HUES64 (cell line): ENCODE measurements at regions not wholly inside any gene's neighbourhood (a gene's known extent, or its start where the extent isn't known, plus 50 kb on each side); places are given as distances from the start of the nearest gene placed in this dataset.
"Not testable (repeated sequence)": the region's sequence is repeated elsewhere in the genome, so short reads cannot be mapped to it uniquely, and the experiment has no call there.

Source experiments
- H3K27ac ChIP-seq: 2 replicates; pipeline ENCODE4 v1.7.0; 2013; ENCODE audit warnings: low read depth, low read length, inconsistent platforms
- H3K27me3 ChIP-seq: 2 replicates; pipeline ENCODE4 v1.6.1; 2013; ENCODE audit warnings: mild to moderate bottlenecking, low read length; ENCODE audit not compliant: insufficient read depth
- H3K36me3 ChIP-seq: 2 replicates; pipeline ENCODE4 v1.6.1; 2013; ENCODE audit warnings: mild to moderate bottlenecking, low read length; ENCODE audit not compliant: insufficient read depth
- H3K4me1 ChIP-seq: 2 replicates; pipeline ENCODE4 v1.6.1; 2013; ENCODE audit warnings: mild to moderate bottlenecking, low read length, moderate library complexity; ENCODE audit not compliant: insufficient read depth
- H3K4me3 ChIP-seq: 2 replicates; pipeline ENCODE4 v1.5.1; 2013; ENCODE audit warnings: mild to moderate bottlenecking, low read length, moderate library complexity
- H3K9ac ChIP-seq: 2 replicates; pipeline ENCODE4 v1.6.1; 2013; ENCODE audit warnings: mild to moderate bottlenecking, low read depth, low read length
- H3K9me3 ChIP-seq: 2 replicates; pipeline ENCODE4 v1.6.1; 2013; ENCODE audit warnings: low read depth, low read length; ENCODE audit not compliant: insufficient read depth
- WGBS: fragments of 150-250, 120-280 bp; methylation state at CpG from one replicate; pipeline ENCODE4 v1.1.7; 2013; ENCODE audit warnings: missing lambda C conversion rate; 5-methylcytosine and 5-hydroxymethylcytosine counted together

DNA sequence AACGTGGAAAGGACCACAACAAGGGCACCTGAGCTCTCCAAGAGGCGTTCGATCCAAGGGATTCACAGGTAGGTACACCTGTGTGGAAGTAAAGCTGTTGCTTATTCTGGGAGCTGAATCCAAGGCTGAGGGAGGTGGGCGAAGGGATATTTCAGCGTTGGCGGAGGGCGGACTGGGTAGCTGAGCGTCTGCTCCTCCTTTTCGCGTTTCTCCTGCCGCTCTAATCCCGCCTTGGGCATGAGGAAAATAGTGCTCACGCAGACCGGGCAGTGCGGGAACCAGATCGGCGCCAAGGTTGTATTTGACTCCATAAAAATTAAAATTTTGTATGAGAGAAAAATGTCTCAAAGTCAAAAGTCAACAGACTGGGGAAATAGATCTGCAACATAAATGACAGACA lies 3966.2 kb upstream of the OR11H1 start:
- H3K36me3 ChIP-seq, H3K27ac ChIP-seq, H3K4me3 ChIP-seq, H3K27me3 ChIP-seq, H3K4me1 ChIP-seq, H3K9ac ChIP-seq: not testable (repeated sequence)
- WGBS: 81% methylated on average over 17 of the region's 17 CpGs
- peaks cover 53% of the 10 kb centered on the region for H3K9me3 ChIP-seq

DNA sequence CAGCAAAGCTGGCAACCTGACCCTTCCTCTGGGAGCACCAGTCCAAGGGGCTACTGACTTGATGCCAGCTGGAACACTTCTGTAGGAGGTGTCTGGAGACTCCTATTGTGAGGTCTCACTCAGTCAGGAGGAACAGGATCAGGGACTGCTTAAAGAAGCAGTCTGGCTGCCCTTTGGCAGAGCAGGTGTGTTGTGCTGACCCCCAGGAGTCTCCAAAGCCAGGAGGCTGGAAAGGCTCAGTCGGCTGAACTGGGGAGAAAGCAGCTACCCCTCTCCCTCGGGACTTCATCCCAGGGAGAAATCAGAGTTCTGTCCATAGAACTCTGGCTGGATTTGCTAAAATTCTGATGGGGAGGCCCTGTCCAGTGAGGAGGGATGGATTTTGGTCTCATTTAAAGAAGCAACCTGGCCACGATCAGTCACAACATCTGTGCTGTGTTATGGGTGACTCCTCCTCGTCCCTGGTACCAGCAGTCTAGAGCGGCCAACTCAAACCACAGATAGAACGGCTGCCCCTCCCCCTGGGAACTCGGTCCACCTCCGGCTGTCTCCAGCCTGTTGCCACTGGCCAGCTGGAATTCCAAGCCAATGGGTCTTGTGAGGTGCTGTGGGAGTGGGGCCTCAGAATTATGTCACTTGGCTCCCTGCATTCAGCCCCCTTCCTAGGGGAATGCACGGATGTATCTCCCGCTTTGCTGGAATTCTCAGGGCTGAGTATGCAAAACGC lies 3959.0 kb upstream of the OR11H1 start:
- not testable (repeated sequence) for H3K27ac ChIP-seq, H3K27me3 ChIP-seq, H3K4me1 ChIP-seq, H3K36me3 ChIP-seq, H3K9ac ChIP-seq, H3K4me3 ChIP-seq
- peaks cover 87% of the 10 kb centered on the region for H3K9me3 ChIP-seq
- 84% methylated on average over 11 of the region's 11 CpGs for WGBS

DNA sequence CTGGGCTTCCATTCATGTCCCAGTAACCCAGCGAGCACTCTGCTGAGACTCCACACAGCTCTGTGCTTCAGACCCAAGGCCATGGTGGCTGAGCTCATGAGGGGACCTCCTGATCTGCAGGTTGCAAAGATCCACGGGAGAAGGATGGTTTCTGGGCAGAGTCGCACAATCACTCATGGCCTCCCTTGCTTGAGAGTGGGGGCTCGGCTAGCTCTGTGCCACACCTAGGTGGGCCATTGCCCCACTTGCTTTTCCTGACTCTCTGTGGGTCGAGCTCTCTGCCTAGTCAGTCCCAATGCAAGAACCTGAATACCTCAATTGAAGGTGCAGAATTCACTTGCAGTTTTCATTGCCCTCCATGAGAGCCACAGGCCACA lies 3958.4 kb upstream of the OR11H1 start:
- not testable (repeated sequence) for H3K9ac ChIP-seq, H3K4me1 ChIP-seq, H3K36me3 ChIP-seq, H3K4me3 ChIP-seq, H3K27ac ChIP-seq, H3K27me3 ChIP-seq
- H3K9me3 ChIP-seq: peaks cover 87% of the 10 kb centered on the region
- WGBS: 72% methylated on average over 5 of the region's 5 CpGs

DNA sequence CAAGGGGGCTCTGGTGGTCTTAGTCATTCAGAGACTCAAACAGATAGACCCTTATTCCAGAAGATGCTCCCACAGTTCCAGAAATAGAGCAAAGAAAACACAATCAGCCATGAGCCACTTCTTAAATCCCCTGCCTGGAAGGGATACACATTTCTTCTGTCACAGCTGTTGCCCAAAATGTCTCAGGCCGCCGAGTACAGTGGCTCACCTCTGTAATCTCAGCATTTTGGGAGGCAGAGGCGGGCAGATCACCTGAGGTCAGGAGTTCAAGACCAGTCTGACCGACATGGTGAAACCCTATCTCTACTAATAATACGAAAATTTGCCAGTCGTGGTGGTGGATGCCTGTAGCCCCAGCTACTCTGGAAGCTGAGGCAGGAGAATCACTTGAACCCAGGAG lies 3954.8 kb upstream of the OR11H1 start:
- H3K4me1 ChIP-seq, H3K9ac ChIP-seq, H3K27me3 ChIP-seq, H3K27ac ChIP-seq, H3K36me3 ChIP-seq: not testable (repeated sequence)
- WGBS: 71% methylated on average over 6 of the region's 6 CpGs
- H3K9me3 ChIP-seq: peaks cover 89% of the 10 kb centered on the region
- H3K4me3 ChIP-seq: 0 out of 2 replicates have a peak overlapping the region, but pooled peaks have one; percentile 5

DNA sequence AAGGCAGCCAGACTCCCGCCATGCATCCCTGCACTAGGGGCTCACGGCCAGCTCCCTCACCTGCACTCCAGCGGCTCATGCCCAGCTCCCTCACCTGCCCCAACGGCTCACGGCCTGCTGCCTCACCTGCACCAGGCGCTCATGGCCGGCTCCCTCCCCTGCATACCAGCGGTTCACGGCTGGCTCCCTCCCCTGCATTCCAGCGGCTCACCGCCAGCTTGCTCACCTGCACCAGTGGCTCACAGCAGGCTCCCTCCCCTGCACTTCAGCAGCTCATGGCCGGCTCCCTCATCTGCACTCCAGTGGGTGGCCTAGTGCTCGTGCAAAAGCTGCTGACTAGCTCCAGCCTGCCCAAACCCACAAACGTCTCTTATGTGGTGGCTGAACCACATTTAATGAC lies 3953.8 kb upstream of the OR11H1 start:
- not testable (repeated sequence) for H3K4me3 ChIP-seq, H3K36me3 ChIP-seq, H3K9ac ChIP-seq, H3K27me3 ChIP-seq, H3K4me1 ChIP-seq, H3K27ac ChIP-seq
- H3K9me3 ChIP-seq: peaks cover 89% of the 10 kb centered on the region
- WGBS: 86% methylated on average over 14 of the region's 14 CpGs

DNA sequence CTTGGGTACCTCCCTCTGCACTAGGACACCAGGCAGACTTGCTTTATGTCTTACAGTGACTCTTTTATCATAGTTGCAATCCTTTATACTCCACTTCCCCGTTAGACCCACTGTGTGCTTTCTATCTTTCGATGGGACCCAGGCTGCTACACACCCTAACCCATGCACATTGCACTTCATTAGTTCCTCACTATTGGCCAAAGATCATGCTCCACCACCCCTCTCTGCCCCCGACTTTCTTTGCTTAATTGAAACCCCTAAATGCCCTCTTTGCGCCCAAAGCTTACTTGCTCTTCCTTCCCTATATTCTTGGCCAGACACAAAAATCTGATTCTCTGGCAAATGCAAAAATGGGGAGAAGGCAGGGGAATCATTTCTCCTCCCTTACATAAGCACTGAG lies 3953.3 kb upstream of the OR11H1 start:
- H3K36me3 ChIP-seq, H3K4me1 ChIP-seq, H3K4me3 ChIP-seq, H3K9ac ChIP-seq, H3K27ac ChIP-seq, H3K27me3 ChIP-seq: not testable (repeated sequence)
- 61% methylated on average over 4 of the region's 4 CpGs for WGBS
- peaks cover 89% of the 10 kb centered on the region for H3K9me3 ChIP-seq

DNA sequence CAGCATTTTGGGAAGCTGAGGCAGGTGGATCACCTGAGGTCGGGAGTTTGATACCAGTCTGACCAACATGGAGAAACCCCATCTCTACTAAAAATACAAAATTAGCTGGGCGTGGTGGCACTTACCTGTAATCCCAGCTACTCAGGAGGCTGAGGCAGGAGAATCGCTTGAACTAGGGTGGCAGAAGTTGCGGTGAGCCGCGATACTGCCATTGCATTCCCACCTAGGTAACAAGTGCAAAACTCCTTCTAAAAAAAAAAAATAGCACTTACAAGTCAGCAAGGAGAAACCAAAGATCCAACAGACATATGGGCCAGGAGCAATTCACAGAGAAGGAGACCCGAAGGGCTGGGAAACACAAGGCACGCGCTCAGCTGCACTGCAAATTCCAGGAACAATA lies 3951.3 kb upstream of the OR11H1 start:
- not testable (repeated sequence) for H3K4me1 ChIP-seq, H3K27me3 ChIP-seq, H3K9ac ChIP-seq, H3K36me3 ChIP-seq, H3K27ac ChIP-seq
- Histone ChIP-seq H3K4me3 (0 out of 2 replicates have a peak overlapping the region, but pooled peaks have one; percentile 4), H3K9me3 (peaks cover 81% of the 10 kb centered on the region)
- 83% methylated on average over 9 of the region's 9 CpGs for WGBS

DNA sequence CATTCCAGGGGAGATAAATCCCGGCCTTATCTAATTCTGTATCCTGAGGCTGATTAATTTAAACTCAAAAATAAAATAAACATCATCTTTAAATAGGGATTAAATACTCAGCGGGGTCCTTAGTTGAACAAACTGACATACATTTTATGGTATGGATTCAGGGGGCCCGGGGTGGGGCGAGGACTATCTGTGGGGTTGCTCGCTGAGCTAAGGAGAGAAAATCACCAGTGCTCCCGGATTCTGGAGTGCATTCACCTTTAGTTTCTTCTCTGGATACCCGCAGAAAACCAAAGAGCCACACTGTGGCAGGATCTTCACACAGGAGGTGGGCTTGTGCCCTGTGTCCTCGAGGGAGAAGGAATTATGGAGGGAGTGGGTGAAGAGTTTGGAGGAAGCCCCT lies 3949.9 kb upstream of the OR11H1 start:
- peaks cover 82% of the 10 kb centered on the region for H3K9me3 ChIP-seq
- 73% methylated on average over 8 of the region's 8 CpGs for WGBS
- not testable (repeated sequence) for H3K36me3 ChIP-seq, H3K27ac ChIP-seq, H3K27me3 ChIP-seq, H3K9ac ChIP-seq, H3K4me1 ChIP-seq, H3K4me3 ChIP-seq

DNA sequence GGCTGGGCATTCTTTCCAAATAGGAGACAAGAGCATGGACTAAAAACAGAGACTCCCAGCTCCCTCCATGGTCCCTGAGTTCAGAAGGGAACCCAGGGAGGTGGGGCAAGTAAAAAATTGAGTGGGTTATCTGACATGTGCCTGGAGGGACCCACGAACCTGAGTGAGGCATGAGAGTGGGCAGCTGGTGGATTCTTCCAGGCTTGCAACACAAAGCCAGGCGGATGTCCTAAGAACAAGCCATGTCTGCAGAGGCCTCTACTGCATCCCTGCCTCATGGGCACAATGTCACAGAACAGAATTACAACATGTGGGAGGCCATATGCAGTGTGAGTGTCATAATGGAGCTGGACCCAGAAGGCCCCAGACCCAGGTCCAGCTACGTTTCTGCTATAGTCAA lies 3949.4 kb upstream of the OR11H1 start:
- H3K27me3 ChIP-seq, H3K9ac ChIP-seq, H3K27ac ChIP-seq, H3K36me3 ChIP-seq, H3K4me1 ChIP-seq, H3K4me3 ChIP-seq: not testable (repeated sequence)
- peaks cover 82% of the 10 kb centered on the region for H3K9me3 ChIP-seq
- WGBS: 72% methylated on average over 3 of the region's 3 CpGs

DNA sequence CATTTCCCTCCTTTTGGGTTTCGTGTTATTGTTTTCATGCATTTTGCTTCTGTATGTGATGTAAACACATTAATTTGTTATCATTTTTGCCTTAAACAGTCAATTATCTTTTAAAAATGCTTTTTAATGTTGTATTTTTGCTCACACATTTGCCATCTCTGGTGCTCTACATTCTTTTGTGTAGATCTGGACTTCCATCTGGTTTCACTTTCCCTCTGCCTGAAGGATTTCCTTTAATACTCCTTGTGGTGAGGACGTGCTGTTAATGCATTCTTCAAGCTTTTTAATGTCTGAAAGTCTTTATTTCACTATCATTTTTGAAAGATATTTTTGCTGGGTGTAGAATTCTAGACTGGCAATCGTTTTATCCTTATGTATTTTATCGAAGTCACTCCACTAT lies 3945.9 kb upstream of the OR11H1 start:
- WGBS: 62% methylated on average over 4 of the region's 4 CpGs

DNA sequence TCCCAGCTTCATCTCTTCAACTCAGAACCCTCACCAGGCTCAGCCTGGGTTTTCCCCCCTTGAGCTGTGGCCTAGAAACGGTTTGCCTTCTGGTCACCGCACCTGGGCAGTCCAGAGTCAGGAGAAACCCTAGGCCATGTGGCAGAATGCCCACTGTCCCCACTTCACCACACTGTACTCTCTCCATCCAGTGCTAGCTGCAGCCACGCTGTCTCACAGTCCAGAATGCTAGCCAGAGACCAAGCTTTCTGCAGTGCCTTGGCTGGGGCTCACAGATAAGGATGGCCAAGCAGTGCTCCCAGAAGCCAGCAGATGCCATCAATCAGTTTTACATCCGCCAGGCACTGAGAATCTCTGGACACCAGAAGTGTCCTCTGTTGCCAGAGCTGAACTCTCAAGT lies 3943.8 kb upstream of the OR11H1 start:
- not testable (repeated sequence) for H3K27ac ChIP-seq, H3K9ac ChIP-seq, H3K27me3 ChIP-seq, H3K4me3 ChIP-seq, H3K4me1 ChIP-seq, H3K36me3 ChIP-seq
- peaks cover 72% of the 10 kb centered on the region for H3K9me3 ChIP-seq
- WGBS: 44% methylated on average over 4 of the region's 4 CpGs

More for the DNA sequence above, 3945.9 kb upstream of the OR11H1 start:
- peaks cover 79% of the 10 kb centered on the region for H3K9me3 ChIP-seq
- H3K27ac ChIP-seq, H3K4me1 ChIP-seq, H3K36me3 ChIP-seq, H3K4me3 ChIP-seq, H3K27me3 ChIP-seq, H3K9ac ChIP-seq: not testable (repeated sequence)

DNA sequence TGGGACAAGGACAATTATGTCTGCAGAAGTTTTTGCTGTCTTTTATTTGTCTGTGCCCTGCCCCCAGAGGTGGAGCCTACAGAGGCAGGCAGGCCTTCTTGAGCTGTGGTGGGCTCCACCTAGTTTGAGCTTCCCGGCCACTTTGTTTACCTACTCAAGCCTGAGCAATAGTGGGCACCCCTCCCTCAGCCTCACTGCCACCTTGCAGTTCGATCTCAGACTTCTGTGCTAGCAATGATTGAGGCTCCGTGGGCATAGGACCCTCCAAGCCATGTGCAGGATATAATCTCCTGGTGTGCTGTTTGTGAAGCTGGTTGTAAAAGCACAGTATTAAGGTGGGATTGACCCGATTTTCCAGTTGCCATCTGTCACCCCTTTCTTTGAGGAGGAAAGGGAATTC lies 3933.4 kb upstream of the OR11H1 start:
- not testable (repeated sequence) for H3K9ac ChIP-seq, H3K27me3 ChIP-seq, H3K36me3 ChIP-seq, H3K4me1 ChIP-seq, H3K27ac ChIP-seq
- 0 out of 2 replicates have a peak overlapping the region, but pooled peaks have one; percentile 19 for H3K4me3 ChIP-seq
- peaks cover 77% of the 10 kb centered on the region for H3K9me3 ChIP-seq
- WGBS: 72% methylated on average over 4 of the region's 4 CpGs
